HG02759 (cell line): ENCODE measurements at regions not wholly inside any gene's neighbourhood (a gene's known extent, or its start where the extent isn't known, plus 50 kb on each side); places are given as distances from the start of the nearest gene placed in this dataset.

ENCODE experiments used
- ATAC-seq: cut with Tn5 transposase; IDR thresholded peaks from one replicate; pipeline ENCODE4 v1.9.1; 2021; ENCODE audit warnings: mild to moderate bottlenecking, moderate library complexity; ENCODE audit not compliant: unreplicated experiment

- ATAC-seq, result no peak
Observed at GRCh38 chr15:94535298-94536048, 304.1 kb downstream of the MCTP2 start.

- no peak for ATAC-seq
Observed at GRCh38 chr15:94536549-94536948, 305.2 kb downstream of the MCTP2 start.

- no peak for ATAC-seq
Observed at GRCh38 chr15:94538280-94538679, 306.9 kb downstream of the MCTP2 start.

GRCh38 chr15:94542391-94542790 lies 311.0 kb downstream of the MCTP2 start:
- no peak for ATAC-seq

- ATAC-seq, result no peak
Observed at GRCh38 chr15:94546808-94547207, 315.4 kb downstream of the MCTP2 start.

- ATAC-seq, result no peak
Observed at GRCh38 chr15:94547711-94548110, 316.4 kb downstream of the MCTP2 start.

- no peak for ATAC-seq
Observed at GRCh38 chr15:94555841-94556519, 324.6 kb downstream of the MCTP2 start.

GRCh38 chr15:94561036-94561689 lies 329.8 kb downstream of the MCTP2 start:
- no peak for ATAC-seq

GRCh38 chr15:94563456-94563855 lies 332.1 kb downstream of the MCTP2 start:
- ATAC-seq, result no peak

- ATAC-seq, result peak; percentile 81
Observed at GRCh38 chr15:94576889-94577533, 345.6 kb downstream of the MCTP2 start.

- no peak for ATAC-seq
Observed at GRCh38 chr15:94579286-94579685, 347.9 kb downstream of the MCTP2 start.

GRCh38 chr15:94580211-94580885 lies 349.0 kb downstream of the MCTP2 start:
- no peak for ATAC-seq

- peak; percentile 45 for ATAC-seq
Observed at GRCh38 chr15:94582368-94582767, 351.0 kb downstream of the MCTP2 start.

GRCh38 chr15:94584833-94585244 lies 353.5 kb downstream of the MCTP2 start:
- peak; percentile 85 for ATAC-seq

GRCh38 chr15:94586099-94586498 lies 354.7 kb downstream of the MCTP2 start:
- peak; percentile 62 for ATAC-seq

GRCh38 chr15:94587113-94587512 lies 355.8 kb downstream of the MCTP2 start:
- no peak for ATAC-seq

GRCh38 chr15:94588993-94589392 lies 357.6 kb downstream of the MCTP2 start:
- ATAC-seq, result no peak

- ATAC-seq, result no peak
Observed at GRCh38 chr15:94592495-94592894, 361.1 kb downstream of the MCTP2 start.

- ATAC-seq, result no peak
Observed at GRCh38 chr15:94596707-94597106, 365.3 kb downstream of the MCTP2 start.

- no peak for ATAC-seq
Observed at GRCh38 chr15:94600505-94600904, 369.1 kb downstream of the MCTP2 start.
